Activated naive CD8-positive, alpha-beta T cell treated with anti-CD3 and anti-CD28 coated beads, Interleukin-2, amount 50 U/mL, for 24 hours (primary cell): ENCODE measurements at regions not wholly inside any gene's neighbourhood (a gene's known extent, or its start where the extent isn't known, plus 50 kb on each side); places are given as distances from the start of the nearest gene placed in this dataset.

Source experiments
- ATAC-seq: fragments of 150-1000 bp; cut with Tn5 transposase; one replicate; pipeline ENCODE4 v1.10.0; 2021
- DNase-seq: peaks from one replicate; pipeline ENCODE4 v3.0.0; 2021
- H3K27ac Mint-ChIP-seq: one replicate; pipeline ENCODE4 v1.8.0; 2021; ENCODE audit warnings: mild to moderate bottlenecking, mixed read lengths
- H3K27me3 Mint-ChIP-seq: one replicate; pipeline ENCODE4 v1.8.0; 2021; ENCODE audit warnings: mixed read lengths
- H3K36me3 Mint-ChIP-seq: one replicate; pipeline ENCODE4 v1.8.0; 2021; ENCODE audit warnings: low read depth, mixed read lengths
- H3K4me1 Mint-ChIP-seq: one replicate; pipeline ENCODE4 v1.8.0; 2021; ENCODE audit warnings: mixed read lengths
- H3K4me3 Mint-ChIP-seq: one replicate; pipeline ENCODE4 v1.8.0; 2021; ENCODE audit warnings: mild to moderate bottlenecking, moderate library complexity, mixed read lengths
- H3K9me3 Mint-ChIP-seq: one replicate; pipeline ENCODE4 v1.8.0; 2021; ENCODE audit warnings: mixed read lengths

GRCh38 chr11:116086426-116086825 is 582.2 kb upstream of the CADM1 start:
- Mint-ChIP-seq H3K36me3 (no peaks in the 10 kb centered on the region), H3K27ac (no peak overlapping the region), H3K9me3 (no peaks in the 10 kb centered on the region), H3K27me3 (peaks cover 2% of the 10 kb centered on the region), H3K4me3 (no peak overlapping the region), H3K4me1 (no peaks in the 10 kb centered on the region)
- DNase-seq (no peak), ATAC-seq (no peak)

DNA sequence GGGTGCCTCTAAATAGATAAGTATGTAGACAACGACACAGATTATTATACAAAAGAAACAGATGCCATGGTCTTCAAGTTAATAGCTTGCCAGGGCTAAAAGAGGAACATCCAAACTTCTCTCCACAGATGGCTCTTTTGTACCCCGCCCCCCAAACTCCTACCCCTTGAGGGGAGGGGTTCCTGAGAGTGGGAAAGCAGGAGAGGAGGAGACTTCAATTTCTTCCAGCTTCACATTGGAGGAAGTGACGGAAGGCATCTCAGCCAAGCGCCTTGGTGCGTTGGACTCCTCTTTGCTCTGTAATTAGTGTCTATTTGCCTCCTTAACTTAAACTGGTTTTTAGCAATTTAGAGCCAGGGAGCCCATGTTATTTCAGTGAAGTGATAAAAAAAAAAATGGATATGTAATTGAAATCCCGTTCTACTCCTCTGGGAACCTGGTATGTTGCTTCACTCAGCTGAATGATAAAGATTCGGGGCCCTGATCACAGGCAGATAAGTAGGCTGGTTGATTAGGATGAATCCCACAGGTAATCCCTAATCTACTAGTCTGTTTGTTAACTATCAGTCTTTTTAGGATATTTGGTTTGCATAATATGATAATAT is 580.9 kb upstream of the CADM1 start:
- DNase-seq: no peak
- H3K4me3 Mint-ChIP-seq: no peak overlapping the region
- H3K9me3 Mint-ChIP-seq: peaks cover 8% of the 10 kb centered on the region
- ATAC-seq: no peak
- H3K27ac Mint-ChIP-seq: no peak overlapping the region
- no peaks in the 10 kb centered on the region for H3K4me1 Mint-ChIP-seq
- peaks cover 2% of the 10 kb centered on the region for H3K27me3 Mint-ChIP-seq
- no peaks in the 10 kb centered on the region for H3K36me3 Mint-ChIP-seq

GRCh38 chr11:116084511-116084910 is 580.3 kb upstream of the CADM1 start:
- peaks cover 2% of the 10 kb centered on the region for H3K27me3 Mint-ChIP-seq
- ATAC-seq (no peak), DNase-seq (no peak)
- H3K9me3 Mint-ChIP-seq: peaks cover 12% of the 10 kb centered on the region
- H3K4me3 Mint-ChIP-seq: no peak overlapping the region
- H3K36me3 Mint-ChIP-seq: no peaks in the 10 kb centered on the region
- H3K4me1 Mint-ChIP-seq: no peaks in the 10 kb centered on the region
- H3K27ac Mint-ChIP-seq: no peak overlapping the region

DNA sequence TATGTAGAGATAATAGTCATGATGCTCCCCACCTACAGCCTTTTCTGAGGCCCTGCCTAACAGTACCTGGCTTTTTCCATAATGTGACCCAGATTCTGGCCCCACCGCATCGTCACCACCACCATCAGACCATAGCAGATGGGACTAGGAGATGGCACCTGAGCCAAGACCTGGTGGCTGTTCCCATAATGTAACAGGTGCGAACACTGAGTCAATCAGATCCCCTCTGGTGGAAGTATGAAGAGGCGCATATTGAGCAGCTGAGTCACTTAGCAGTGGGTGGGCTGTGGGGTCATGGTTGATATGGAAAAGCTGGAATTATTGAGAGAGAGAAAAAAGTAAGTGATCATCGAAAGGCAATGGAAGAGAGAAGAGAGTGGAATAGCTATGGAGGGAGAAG is 578.0 kb upstream of the CADM1 start:
- Mint-ChIP-seq H3K4me3 (no peak overlapping the region), H3K4me1 (no peaks in the 10 kb centered on the region), H3K27me3 (peaks cover 1% of the 10 kb centered on the region), H3K36me3 (no peaks in the 10 kb centered on the region), H3K9me3 (peaks cover 14% of the 10 kb centered on the region), H3K27ac (no peak overlapping the region)
- DNase-seq (no peak), ATAC-seq (no peak)

- ATAC-seq (no peak), DNase-seq (no peak)
- H3K4me3 Mint-ChIP-seq: no peak overlapping the region
- H3K36me3 Mint-ChIP-seq: no peaks in the 10 kb centered on the region
- peaks cover 1% of the 10 kb centered on the region for H3K27me3 Mint-ChIP-seq
- peaks cover 14% of the 10 kb centered on the region for H3K9me3 Mint-ChIP-seq
- no peaks in the 10 kb centered on the region for H3K4me1 Mint-ChIP-seq
- no peak overlapping the region for H3K27ac Mint-ChIP-seq
These were observed 575.4 kb upstream of the CADM1 start for GRCh38 chr11:116079580-116079979.

GRCh38 chr11:116078101-116078591 is 573.9 kb upstream of the CADM1 start:
- H3K4me1 Mint-ChIP-seq: no peaks in the 10 kb centered on the region
- peaks cover 1% of the 10 kb centered on the region for H3K27me3 Mint-ChIP-seq
- no peak for ATAC-seq
- H3K4me3 Mint-ChIP-seq: no peak overlapping the region
- H3K9me3 Mint-ChIP-seq: peaks cover 14% of the 10 kb centered on the region
- DNase-seq: no peak
- no peak overlapping the region for H3K27ac Mint-ChIP-seq
- H3K36me3 Mint-ChIP-seq: no peaks in the 10 kb centered on the region

DNA sequence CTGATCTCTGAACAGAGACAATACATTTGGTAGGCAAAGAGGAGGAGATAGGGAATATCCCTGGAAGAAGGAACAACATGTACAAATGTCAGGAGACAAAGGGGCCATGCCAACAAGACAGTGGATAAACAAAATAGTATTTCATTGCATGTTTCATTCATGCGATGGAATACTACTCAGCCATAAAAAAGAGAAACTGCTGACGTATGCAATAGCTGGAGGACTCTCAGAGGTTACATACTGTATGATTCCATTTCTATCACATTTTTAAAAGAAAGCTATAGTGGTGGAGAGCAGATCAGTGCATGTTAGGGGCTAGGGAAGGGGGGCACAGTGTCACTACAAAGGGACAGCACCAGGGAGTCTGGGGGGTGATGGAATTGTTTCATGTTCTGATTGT is 572.9 kb upstream of the CADM1 start:
- H3K36me3 Mint-ChIP-seq: no peaks in the 10 kb centered on the region
- no peak overlapping the region for H3K4me3 Mint-ChIP-seq
- no peak overlapping the region for H3K27ac Mint-ChIP-seq
- H3K9me3 Mint-ChIP-seq: peaks cover 14% of the 10 kb centered on the region
- DNase-seq (no peak), ATAC-seq (no peak)
- H3K27me3 Mint-ChIP-seq: peaks cover 1% of the 10 kb centered on the region
- no peaks in the 10 kb centered on the region for H3K4me1 Mint-ChIP-seq

GRCh38 chr11:116073854-116074837 is 569.9 kb upstream of the CADM1 start:
- Mint-ChIP-seq H3K9me3 (peaks cover 3% of the 10 kb centered on the region), H3K27ac (no peak overlapping the region), H3K27me3 (no peaks in the 10 kb centered on the region), H3K36me3 (no peaks in the 10 kb centered on the region), H3K4me1 (no peaks in the 10 kb centered on the region), H3K4me3 (no peak overlapping the region)
- DNase-seq (no peak), ATAC-seq (no peak)

GRCh38 chr11:116072601-116073410 is 568.6 kb upstream of the CADM1 start:
- Mint-ChIP-seq H3K27me3 (no peaks in the 10 kb centered on the region), H3K4me3 (no peak overlapping the region), H3K9me3 (peaks cover 3% of the 10 kb centered on the region), H3K36me3 (no peaks in the 10 kb centered on the region), H3K27ac (no peak overlapping the region), H3K4me1 (no peaks in the 10 kb centered on the region)
- ATAC-seq: no peak
- DNase-seq: no peak

DNA sequence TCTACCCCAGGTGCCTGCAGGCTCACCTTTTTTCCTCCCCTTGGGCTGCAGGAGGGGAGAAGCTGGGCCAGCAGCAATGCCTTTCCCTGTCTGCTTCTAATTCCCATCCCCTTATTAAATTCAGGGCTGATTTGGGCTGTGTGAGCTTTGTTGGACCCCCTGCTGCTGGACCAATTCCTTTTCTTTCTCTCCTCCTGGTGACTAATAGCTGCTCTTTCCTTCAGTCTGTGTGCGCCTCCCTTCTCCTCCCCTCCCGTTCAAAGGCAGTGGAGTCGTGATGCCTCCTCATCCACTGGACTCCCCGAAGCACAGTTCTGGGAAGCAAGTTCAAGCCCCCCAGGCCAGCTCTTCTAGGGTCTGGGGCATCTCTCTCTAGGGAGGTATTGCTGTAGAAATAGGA is 567.9 kb upstream of the CADM1 start:
- DNase-seq: no peak
- Mint-ChIP-seq H3K27me3 (no peaks in the 10 kb centered on the region), H3K27ac (no peak overlapping the region), H3K4me3 (no peak overlapping the region), H3K9me3 (peaks cover 3% of the 10 kb centered on the region), H3K4me1 (no peaks in the 10 kb centered on the region), H3K36me3 (no peaks in the 10 kb centered on the region)
- no peak for ATAC-seq

DNA sequence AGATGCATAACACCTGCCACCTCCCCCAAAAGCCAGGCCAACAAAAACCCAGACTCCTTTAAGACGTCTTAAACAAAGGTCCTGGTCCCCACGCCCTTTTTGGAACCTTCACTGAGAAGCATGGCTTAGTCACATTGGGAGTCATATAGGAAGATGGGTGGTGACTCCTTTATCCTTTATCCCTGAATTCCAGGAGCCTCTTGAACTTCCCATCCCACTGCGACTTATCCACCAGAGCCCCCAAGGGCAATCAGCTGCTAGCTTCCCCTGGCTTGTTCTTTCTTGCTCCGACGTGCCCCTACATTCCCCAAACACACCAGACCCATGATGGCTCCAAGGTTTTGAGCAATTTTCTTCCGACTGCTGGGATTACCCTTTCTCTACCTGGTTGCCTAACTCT is 567.0 kb upstream of the CADM1 start:
- Mint-ChIP-seq H3K36me3 (no peaks in the 10 kb centered on the region), H3K9me3 (peaks cover 3% of the 10 kb centered on the region), H3K4me1 (no peaks in the 10 kb centered on the region), H3K4me3 (no peak overlapping the region), H3K27ac (no peak overlapping the region), H3K27me3 (no peaks in the 10 kb centered on the region)
- ATAC-seq (no peak), DNase-seq (no peak)

DNA sequence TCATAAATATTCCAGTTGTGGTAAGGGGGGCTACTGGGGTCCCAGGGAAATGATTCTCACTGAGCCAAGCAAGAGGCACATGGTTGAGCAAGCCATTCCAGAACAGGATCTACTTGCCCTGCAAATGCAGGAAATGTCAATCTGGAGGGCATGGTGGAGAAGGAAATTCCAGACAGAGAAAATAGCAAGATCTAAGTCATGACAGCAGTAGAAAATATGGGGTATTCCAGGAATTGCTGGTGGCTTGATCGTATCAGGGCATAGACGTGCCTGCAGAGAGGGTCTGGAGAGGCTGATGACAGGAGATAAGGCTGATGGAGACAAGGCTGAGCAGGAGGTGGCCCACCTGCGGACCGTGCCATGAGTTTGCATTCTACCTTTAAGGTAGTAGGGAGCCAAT is 566.3 kb upstream of the CADM1 start:
- Mint-ChIP-seq H3K27me3 (peaks cover 2% of the 10 kb centered on the region), H3K4me1 (no peaks in the 10 kb centered on the region), H3K27ac (no peak overlapping the region), H3K4me3 (no peak overlapping the region), H3K9me3 (peaks cover 3% of the 10 kb centered on the region), H3K36me3 (no peaks in the 10 kb centered on the region)
- DNase-seq (no peak), ATAC-seq (no peak)

- Mint-ChIP-seq H3K4me1 (no peaks in the 10 kb centered on the region), H3K27ac (no peak overlapping the region), H3K27me3 (peaks cover 2% of the 10 kb centered on the region)
These were observed 562.6 kb upstream of the CADM1 start for GRCh38 chr11:116066777-116067176.

DNA sequence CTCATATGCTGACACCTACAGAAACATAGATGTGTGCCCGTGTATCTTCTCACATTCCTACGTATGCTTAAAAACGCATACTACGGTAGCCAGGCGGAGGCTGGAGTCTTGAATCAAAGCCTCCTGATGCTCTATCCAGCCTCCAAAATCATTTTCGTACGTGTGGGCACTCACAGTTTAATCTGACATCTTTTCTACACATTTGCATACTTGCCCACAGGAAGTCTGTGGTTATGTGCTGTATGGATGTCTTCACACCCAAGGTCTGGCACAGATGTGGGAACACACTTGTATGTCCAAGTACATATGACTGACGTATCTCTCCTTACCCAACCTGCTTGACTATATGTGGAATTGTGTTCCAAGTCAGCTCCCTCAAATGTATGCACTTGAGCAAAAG is 561.8 kb upstream of the CADM1 start:
- no peaks in the 10 kb centered on the region for H3K4me1 Mint-ChIP-seq
- no peak overlapping the region for H3K27ac Mint-ChIP-seq
- ATAC-seq (no peak), DNase-seq (no peak)
- H3K4me3 Mint-ChIP-seq: no peak overlapping the region
- peaks cover 6% of the 10 kb centered on the region for H3K27me3 Mint-ChIP-seq
- no peaks in the 10 kb centered on the region for H3K9me3 Mint-ChIP-seq
- H3K36me3 Mint-ChIP-seq: no peaks in the 10 kb centered on the region

More at GRCh38 chr11:116066777-116067176, 562.6 kb upstream of the CADM1 start:
- Mint-ChIP-seq H3K9me3 (peaks cover 3% of the 10 kb centered on the region), H3K4me3 (no peak overlapping the region), H3K36me3 (no peaks in the 10 kb centered on the region)
- no peak for DNase-seq
- no peak for ATAC-seq
